ENCODE measurements at regions not wholly inside any gene's neighbourhood (a gene's known extent, or its start where the extent isn't known, plus 50 kb on each side); places are given as distances from the start of the nearest gene placed in this dataset.
A peak's percentile ranks its signal among the peaks of the same experiment; 100 is the strongest.

- Histone ChIP-seq H3K9ac (ENCODE audit: low read length in 3 of 3) (no peak overlapping the region), H3K4me1 (ENCODE audit: control insufficient read depth in 2 of 3, insufficient read depth in 2 of 3, low read depth in 1 of 3, low read length in 3 of 3) (no peaks in the 10 kb centered on the region), H3K36me3 (ENCODE audit: control insufficient read depth in 2 of 3, insufficient read depth in 3 of 3, low read length in 3 of 3) (no peaks in the 10 kb centered on the region), H3K4me3 (ENCODE audit: low read length in 3 of 3) (no peak overlapping the region), H3K27me3 (ENCODE audit: control insufficient read depth, insufficient read depth, low read length) (no peaks in the 10 kb centered on the region), H3K27ac (ENCODE audit: low read depth in 2 of 2, low read length in 2 of 2) (no peak overlapping the region), H3K9me3 (ENCODE audit: control insufficient read depth in 2 of 3, insufficient read depth in 1 of 3, low read length in 3 of 3) (no peaks in the 10 kb centered on the region)
- FAIRE-seq (no peak), DNase-seq (peak in 2 of 5 donors; percentile 33 to 60)
- intact Hi-C loops (cut with DNase I): no loop called here
- no peak for TF ChIP-seq CTCF (IDR thresholded peaks at IDR 0.05; ENCODE audit: borderline replicate concordance, extremely low read depth, insufficient read depth)
Measured at GRCh38 chr20:8952721-8953120, 116.2 kb upstream of the PLCB4 start.

GRCh38 chr20:8953300-8953699 is 115.6 kb upstream of the PLCB4 start:
- Histone ChIP-seq H3K4me3 (ENCODE audit: low read length in 3 of 3) (no peak overlapping the region), H3K27ac (ENCODE audit: low read depth in 2 of 2, low read length in 2 of 2) (no peak overlapping the region), H3K36me3 (ENCODE audit: control insufficient read depth in 2 of 3, insufficient read depth in 3 of 3, low read length in 3 of 3) (no peaks in the 10 kb centered on the region), H3K4me1 (ENCODE audit: control insufficient read depth in 2 of 3, insufficient read depth in 2 of 3, low read depth in 1 of 3, low read length in 3 of 3) (no peaks in the 10 kb centered on the region), H3K9me3 (ENCODE audit: control insufficient read depth in 2 of 3, insufficient read depth in 1 of 3, low read length in 3 of 3) (no peaks in the 10 kb centered on the region), H3K9ac (ENCODE audit: low read length in 3 of 3) (no peak overlapping the region), H3K27me3 (ENCODE audit: control insufficient read depth, insufficient read depth, low read length) (no peaks in the 10 kb centered on the region)
- DNase-seq: no peak
- intact Hi-C loops (cut with DNase I): no loop called here
- FAIRE-seq: no peak
- no peak for TF ChIP-seq CTCF (IDR thresholded peaks at IDR 0.05; ENCODE audit: borderline replicate concordance, extremely low read depth, insufficient read depth)

DNA sequence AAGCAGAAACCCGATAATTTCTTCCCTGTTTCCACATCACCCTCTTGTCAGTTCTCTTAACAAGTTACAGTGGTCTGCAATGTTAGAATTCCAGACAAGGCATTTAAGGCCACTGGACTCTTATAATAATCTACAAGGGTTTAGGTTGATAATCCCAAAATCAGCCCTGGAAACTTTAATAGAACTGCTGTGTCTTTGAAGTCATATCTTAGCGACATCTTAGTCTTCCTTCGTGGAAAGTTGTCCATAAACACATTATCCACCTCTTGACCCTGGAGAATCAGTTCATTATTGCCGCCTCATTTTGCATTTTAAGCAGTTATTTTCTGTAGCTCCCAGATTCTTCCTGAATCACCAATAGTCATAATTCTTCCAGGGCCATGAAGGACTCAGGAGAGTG is 108.6 kb upstream of the PLCB4 start:
- FAIRE-seq (no peak), DNase-seq (no peak)
- H3K36me3 ChIP-seq (ENCODE audit: control insufficient read depth in 2 of 3, insufficient read depth in 3 of 3, low read length in 3 of 3): no peaks in the 10 kb centered on the region
- intact Hi-C loops (cut with DNase I): no loop called here
- no peak overlapping the region for H3K4me3 ChIP-seq (ENCODE audit: low read length in 3 of 3)
- no peaks in the 10 kb centered on the region for H3K27me3 ChIP-seq (ENCODE audit: control insufficient read depth, insufficient read depth, low read length)
- no peak for TF ChIP-seq CTCF (IDR thresholded peaks at IDR 0.05; ENCODE audit: borderline replicate concordance, extremely low read depth, insufficient read depth)
- H3K9ac ChIP-seq (ENCODE audit: low read length in 3 of 3): no peak overlapping the region
- no peaks in the 10 kb centered on the region for H3K9me3 ChIP-seq (ENCODE audit: control insufficient read depth in 2 of 3, insufficient read depth in 1 of 3, low read length in 3 of 3)
- no peak overlapping the region for H3K27ac ChIP-seq (ENCODE audit: low read depth in 2 of 2, low read length in 2 of 2)
- H3K4me1 ChIP-seq (ENCODE audit: control insufficient read depth in 2 of 3, insufficient read depth in 2 of 3, low read depth in 1 of 3, low read length in 3 of 3): no peaks in the 10 kb centered on the region

DNA sequence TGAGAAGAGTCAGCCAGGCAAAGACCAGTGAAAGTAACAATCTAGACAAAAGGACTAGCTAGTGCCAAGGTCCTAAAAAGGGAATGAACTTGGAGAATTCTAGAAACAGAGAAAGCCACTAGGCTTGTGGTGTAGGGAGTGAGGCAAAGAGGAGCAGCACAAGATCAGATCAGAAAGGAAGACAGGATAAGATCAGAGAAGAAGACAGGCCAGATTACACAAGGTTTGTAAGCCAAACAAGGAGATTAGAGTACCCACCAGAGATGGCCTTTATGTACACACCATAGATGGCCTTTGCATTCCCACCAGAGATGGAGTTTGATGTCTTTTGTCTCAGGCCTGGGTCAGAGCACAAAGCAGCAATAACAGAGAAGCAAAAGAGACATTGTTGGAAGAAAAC is 105.6 kb upstream of the PLCB4 start:
- intact Hi-C loops (cut with DNase I): no loop called here
- no peak overlapping the region for H3K9ac ChIP-seq (ENCODE audit: low read length in 3 of 3)
- H3K36me3 ChIP-seq (ENCODE audit: control insufficient read depth in 2 of 3, insufficient read depth in 3 of 3, low read length in 3 of 3): no peaks in the 10 kb centered on the region
- H3K27me3 ChIP-seq (ENCODE audit: control insufficient read depth, insufficient read depth, low read length): no peaks in the 10 kb centered on the region
- no peak overlapping the region for H3K4me3 ChIP-seq (ENCODE audit: low read length in 3 of 3)
- H3K9me3 ChIP-seq (ENCODE audit: control insufficient read depth in 2 of 3, insufficient read depth in 1 of 3, low read length in 3 of 3): no peaks in the 10 kb centered on the region
- no peaks in the 10 kb centered on the region for H3K4me1 ChIP-seq (ENCODE audit: control insufficient read depth in 2 of 3, insufficient read depth in 2 of 3, low read depth in 1 of 3, low read length in 3 of 3)
- FAIRE-seq (no peak), DNase-seq (no peak)
- no peak for TF ChIP-seq CTCF (IDR thresholded peaks at IDR 0.05; ENCODE audit: borderline replicate concordance, extremely low read depth, insufficient read depth)
- H3K27ac ChIP-seq (ENCODE audit: low read depth in 2 of 2, low read length in 2 of 2): no peak overlapping the region

Measured in kidney (tissue), 13 donors.